DOHH2 (cell line): ENCODE measurements at regions not wholly inside any gene's neighbourhood (a gene's known extent, or its start where the extent isn't known, plus 50 kb on each side); places are given as distances from the start of the nearest gene placed in this dataset.

Experiments used
- H3F3A ChIP-seq: fragments of 200-600 bp; sonication (generic), shearing (Covaris generic); 2 replicates; pipeline ENCODE4 v1.6.0; 2016; ENCODE audit warnings: antibody characterized with exemption, mild to moderate bottlenecking; ENCODE audit not compliant: control insufficient read depth, insufficient read depth
- H3K27ac ChIP-seq: fragments of 200-600 bp; sonication (generic); 2 replicates; pipeline ENCODE4 v1.5.1; 2014; ENCODE audit warnings: low read depth, mild to moderate bottlenecking, low read length, moderate library complexity
- H3K27me3 ChIP-seq: fragments of 200-600 bp; sonication (generic); 2 replicates; pipeline ENCODE4 v1.6.1; 2014; ENCODE audit warnings: mild to moderate bottlenecking, low read length, mixed read lengths; ENCODE audit not compliant: control insufficient read depth
- H3K36me3 ChIP-seq: fragments of 200-600 bp; sonication (generic); 2 replicates; pipeline ENCODE4 v1.6.1; 2014; ENCODE audit warnings: mild to moderate bottlenecking, low read length, moderate library complexity, mixed read lengths; ENCODE audit not compliant: control insufficient read depth
- H3K4me1 ChIP-seq: fragments of 200-600 bp; sonication (generic); 2 replicates; pipeline ENCODE4 v1.6.1; 2014; ENCODE audit warnings: mild to moderate bottlenecking, low read length, mixed read lengths; ENCODE audit not compliant: control insufficient read depth
- H3K4me2 ChIP-seq: fragments of 200-600 bp; sonication (generic); 2 replicates; pipeline ENCODE4 v1.6.0; 2014; ENCODE audit warnings: mild to moderate bottlenecking, low read length, moderate library complexity
- H3K4me3 ChIP-seq: fragments of 200-600 bp; sonication (generic); 2 replicates; pipeline ENCODE4 v1.5.1; 2014; ENCODE audit warnings: mild to moderate bottlenecking, low read length, mixed read lengths
- H3K79me2 ChIP-seq: fragments of 200-600 bp; sonication (generic); 2 replicates; pipeline ENCODE4 v1.6.1; 2014; ENCODE audit warnings: mild to moderate bottlenecking, low read length, mixed read lengths; ENCODE audit not compliant: control insufficient read depth
- H3K9me2 ChIP-seq: fragments of 200-600 bp; sonication (generic); replicated peaks from 2 replicates; pipeline ENCODE4 v1.6.1; 2014; ENCODE audit warnings: mild to moderate bottlenecking, low read length, mixed read lengths; ENCODE audit not compliant: control insufficient read depth
- H3K9me3 ChIP-seq: fragments of 200-600 bp; sonication (generic); 2 replicates; pipeline ENCODE4 v1.6.1; 2014; ENCODE audit warnings: antibody characterized with exemption, low read length, mixed read lengths; ENCODE audit not compliant: control insufficient read depth, insufficient read depth
- H4K20me1 ChIP-seq: fragments of 200-600 bp; sonication (generic); 2 replicates; pipeline ENCODE4 v1.6.0; 2014; ENCODE audit warnings: low read depth, mild to moderate bottlenecking, antibody characterized with exemption, low read length, moderate library complexity; ENCODE audit not compliant: control insufficient read depth, insufficient read depth
- CTCF ChIP-seq: fragments of 200-600 bp; sonication (generic); IDR thresholded peaks from one replicate; pipeline ENCODE4 v1.5.1; 2014; ENCODE audit warnings: antibody characterized with exemption, mild to moderate bottlenecking, low read depth, low read length; ENCODE audit not compliant: poor library complexity, severe bottlenecking
- EZH2phosphoT487 ChIP-seq: fragments of 200-600 bp; sonication (generic); IDR thresholded peaks from 2 replicates; pipeline ENCODE4 v1.6.1; 2017; ENCODE audit warnings: borderline replicate concordance, mild to moderate bottlenecking, antibody characterized with exemption, low read length, moderate library complexity, mixed read lengths

GRCh38 chrX:45757272-45757671 is 556.6 kb upstream of the DIPK2B start:
- no peaks in the 10 kb centered on the region for H3K4me1 ChIP-seq
- no peaks in the 10 kb centered on the region for H3K9me3 ChIP-seq
- H3K36me3 ChIP-seq: no peaks in the 10 kb centered on the region
- no peaks in the 10 kb centered on the region for H3K79me2 ChIP-seq
- TF ChIP-seq CTCF: no peak
- TF ChIP-seq EZH2phosphoT487: no peak
- no peaks in the 10 kb centered on the region for H3K27me3 ChIP-seq
- no peak overlapping the region for H3K27ac ChIP-seq
- no peaks in the 10 kb centered on the region for H4K20me1 ChIP-seq
- H3K4me2 ChIP-seq: no peak overlapping the region
- H3K9me2 ChIP-seq: no peaks in the 10 kb centered on the region
- no peak overlapping the region for H3K4me3 ChIP-seq
- no peaks in the 10 kb centered on the region for H3F3A ChIP-seq

GRCh38 chrX:45756557-45756956 is 555.9 kb upstream of the DIPK2B start:
- Histone ChIP-seq H3K4me3 (no peak overlapping the region), H3K4me1 (no peaks in the 10 kb centered on the region), H4K20me1 (no peaks in the 10 kb centered on the region), H3F3A (no peaks in the 10 kb centered on the region), H3K36me3 (no peaks in the 10 kb centered on the region), H3K9me3 (no peaks in the 10 kb centered on the region), H3K79me2 (no peaks in the 10 kb centered on the region), H3K9me2 (no peaks in the 10 kb centered on the region), H3K4me2 (no peak overlapping the region), H3K27ac (no peak overlapping the region), H3K27me3 (no peaks in the 10 kb centered on the region)
- TF ChIP-seq CTCF (no peak), EZH2phosphoT487 (no peak)

GRCh38 chrX:45755703-45756102 is 555.0 kb upstream of the DIPK2B start:
- Histone ChIP-seq H3K79me2 (no peaks in the 10 kb centered on the region), H3K27me3 (no peaks in the 10 kb centered on the region), H3K36me3 (no peaks in the 10 kb centered on the region), H3K4me1 (no peaks in the 10 kb centered on the region), H3K4me2 (no peak overlapping the region), H3K9me2 (no peaks in the 10 kb centered on the region), H4K20me1 (no peaks in the 10 kb centered on the region), H3K9me3 (no peaks in the 10 kb centered on the region), H3F3A (no peaks in the 10 kb centered on the region), H3K4me3 (no peak overlapping the region), H3K27ac (no peak overlapping the region)
- TF ChIP-seq CTCF (no peak), EZH2phosphoT487 (no peak)

- Histone ChIP-seq H4K20me1 (no peaks in the 10 kb centered on the region), H3K36me3 (no peaks in the 10 kb centered on the region), H3K9me2 (no peaks in the 10 kb centered on the region), H3K4me1 (no peaks in the 10 kb centered on the region), H3K27ac (no peak overlapping the region), H3K27me3 (no peaks in the 10 kb centered on the region), H3K4me3 (no peak overlapping the region), H3K9me3 (no peaks in the 10 kb centered on the region), H3K79me2 (no peaks in the 10 kb centered on the region), H3F3A (no peaks in the 10 kb centered on the region), H3K4me2 (no peak overlapping the region)
- TF ChIP-seq EZH2phosphoT487 (no peak), CTCF (no peak)
Measured at GRCh38 chrX:45751156-45751555, 550.5 kb upstream of the DIPK2B start.
